ENCODE measurements at regions not wholly inside any gene's neighbourhood (a gene's known extent, or its start where the extent isn't known, plus 50 kb on each side); places are given as distances from the start of the nearest gene placed in this dataset.

- TF ChIP-seq, protein P1, sequence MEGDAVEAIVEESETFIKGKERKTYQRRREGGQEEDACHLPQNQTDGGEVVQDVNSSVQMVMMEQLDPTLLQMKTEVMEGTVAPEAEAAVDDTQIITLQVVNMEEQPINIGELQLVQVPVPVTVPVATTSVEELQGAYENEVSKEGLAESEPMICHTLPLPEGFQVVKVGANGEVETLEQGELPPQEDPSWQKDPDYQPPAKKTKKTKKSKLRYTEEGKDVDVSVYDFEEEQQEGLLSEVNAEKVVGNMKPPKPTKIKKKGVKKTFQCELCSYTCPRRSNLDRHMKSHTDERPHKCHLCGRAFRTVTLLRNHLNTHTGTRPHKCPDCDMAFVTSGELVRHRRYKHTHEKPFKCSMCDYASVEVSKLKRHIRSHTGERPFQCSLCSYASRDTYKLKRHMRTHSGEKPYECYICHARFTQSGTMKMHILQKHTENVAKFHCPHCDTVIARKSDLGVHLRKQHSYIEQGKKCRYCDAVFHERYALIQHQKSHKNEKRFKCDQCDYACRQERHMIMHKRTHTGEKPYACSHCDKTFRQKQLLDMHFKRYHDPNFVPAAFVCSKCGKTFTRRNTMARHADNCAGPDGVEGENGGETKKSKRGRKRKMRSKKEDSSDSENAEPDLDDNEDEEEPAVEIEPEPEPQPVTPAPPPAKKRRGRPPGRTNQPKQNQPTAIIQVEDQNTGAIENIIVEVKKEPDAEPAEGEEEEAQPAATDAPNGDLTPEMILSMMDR (IDR thresholded peaks at IDR 0.05) = no peak
- no peak for TF ChIP-seq EP300 (IDR thresholded peaks at IDR 0.05)
Measured at GRCh38 chr7:46979439-46979838, 602.5 kb downstream of the TNS3 start.
